HUES64 (cell line): ENCODE measurements at regions not wholly inside any gene's neighbourhood (a gene's known extent, or its start where the extent isn't known, plus 50 kb on each side); places are given as distances from the start of the nearest gene placed in this dataset.

Source experiments
- H3K27ac ChIP-seq: 2 replicates; pipeline ENCODE4 v1.7.0; 2013; ENCODE audit warnings: low read depth, low read length, inconsistent platforms
- H3K27me3 ChIP-seq: 2 replicates; pipeline ENCODE4 v1.6.1; 2013; ENCODE audit warnings: mild to moderate bottlenecking, low read length; ENCODE audit not compliant: insufficient read depth
- H3K36me3 ChIP-seq: 2 replicates; pipeline ENCODE4 v1.6.1; 2013; ENCODE audit warnings: mild to moderate bottlenecking, low read length; ENCODE audit not compliant: insufficient read depth
- H3K4me1 ChIP-seq: 2 replicates; pipeline ENCODE4 v1.6.1; 2013; ENCODE audit warnings: mild to moderate bottlenecking, low read length, moderate library complexity; ENCODE audit not compliant: insufficient read depth
- H3K4me3 ChIP-seq: 2 replicates; pipeline ENCODE4 v1.5.1; 2013; ENCODE audit warnings: mild to moderate bottlenecking, low read length, moderate library complexity
- H3K9ac ChIP-seq: 2 replicates; pipeline ENCODE4 v1.6.1; 2013; ENCODE audit warnings: mild to moderate bottlenecking, low read depth, low read length
- H3K9me3 ChIP-seq: 2 replicates; pipeline ENCODE4 v1.6.1; 2013; ENCODE audit warnings: low read depth, low read length; ENCODE audit not compliant: insufficient read depth
- WGBS: fragments of 150-250, 120-280 bp; methylation state at CpG from one replicate; pipeline ENCODE4 v1.1.7; 2013; ENCODE audit warnings: missing lambda C conversion rate; 5-methylcytosine and 5-hydroxymethylcytosine counted together

DNA sequence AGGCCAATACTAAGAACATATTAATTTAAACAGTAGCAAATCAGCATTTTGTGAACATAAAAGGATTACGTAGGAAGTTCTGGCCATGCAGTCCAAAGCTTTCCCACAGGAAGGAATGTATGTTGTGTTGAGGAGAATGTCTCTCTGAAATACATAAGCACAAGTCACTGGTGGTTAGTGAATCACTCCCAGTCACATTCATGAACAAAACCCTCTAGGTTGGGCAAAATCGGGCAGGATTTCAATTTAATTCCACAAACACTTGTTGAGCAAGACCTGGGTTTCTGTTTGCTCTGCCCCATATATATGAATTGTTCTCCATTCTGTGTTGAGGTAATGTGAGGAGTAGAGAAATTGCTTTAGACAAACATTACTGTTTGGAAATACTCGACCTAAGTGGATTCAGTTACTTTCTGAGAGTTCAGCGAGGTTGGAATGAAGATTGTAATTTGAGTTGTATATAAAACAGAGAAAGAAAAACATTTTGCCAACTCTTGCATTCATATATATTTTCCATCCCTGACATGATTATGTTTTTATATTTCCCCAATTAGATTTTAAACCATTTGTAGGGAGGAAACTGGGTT lies 127.6 kb upstream of the RPS23 start:
- Histone ChIP-seq H3K4me3 (no peak overlapping the region), H3K9ac (no peak overlapping the region), H3K9me3 (peaks cover 19% of the 10 kb centered on the region), H3K36me3 (no peaks in the 10 kb centered on the region), H3K27me3 (no peaks in the 10 kb centered on the region), H3K4me1 (peaks cover 18% of the 10 kb centered on the region), H3K27ac (no peak overlapping the region)
- WGBS = 97% methylated on average over 4 of the region's 4 CpGs

DNA sequence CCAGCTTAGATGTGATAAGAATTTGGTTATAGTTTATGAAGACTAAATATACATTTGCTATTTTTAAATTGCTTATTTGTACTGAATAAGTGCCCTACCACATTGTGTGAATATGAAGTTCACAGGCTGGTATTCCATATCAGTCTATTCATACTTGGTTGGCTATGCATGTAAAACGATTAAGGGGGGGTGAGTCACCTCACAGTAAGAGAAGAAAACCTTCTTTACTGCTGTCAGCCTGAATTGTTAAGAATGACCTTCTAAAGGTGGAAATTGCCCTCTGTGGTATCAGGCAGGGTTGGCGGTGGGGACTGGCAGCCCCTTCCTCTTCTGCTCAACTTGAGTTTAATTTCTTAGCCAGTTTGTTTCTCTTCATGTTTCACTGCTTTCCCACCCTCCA lies 127.0 kb upstream of the RPS23 start:
- Histone ChIP-seq H3K27me3 (no peaks in the 10 kb centered on the region), H3K27ac (no peak overlapping the region), H3K4me1 (peaks cover 18% of the 10 kb centered on the region), H3K4me3 (no peak overlapping the region), H3K9me3 (peaks cover 19% of the 10 kb centered on the region), H3K9ac (no peak overlapping the region), H3K36me3 (no peaks in the 10 kb centered on the region)
- 71% methylated on average over 2 of the region's 2 CpGs for WGBS

DNA sequence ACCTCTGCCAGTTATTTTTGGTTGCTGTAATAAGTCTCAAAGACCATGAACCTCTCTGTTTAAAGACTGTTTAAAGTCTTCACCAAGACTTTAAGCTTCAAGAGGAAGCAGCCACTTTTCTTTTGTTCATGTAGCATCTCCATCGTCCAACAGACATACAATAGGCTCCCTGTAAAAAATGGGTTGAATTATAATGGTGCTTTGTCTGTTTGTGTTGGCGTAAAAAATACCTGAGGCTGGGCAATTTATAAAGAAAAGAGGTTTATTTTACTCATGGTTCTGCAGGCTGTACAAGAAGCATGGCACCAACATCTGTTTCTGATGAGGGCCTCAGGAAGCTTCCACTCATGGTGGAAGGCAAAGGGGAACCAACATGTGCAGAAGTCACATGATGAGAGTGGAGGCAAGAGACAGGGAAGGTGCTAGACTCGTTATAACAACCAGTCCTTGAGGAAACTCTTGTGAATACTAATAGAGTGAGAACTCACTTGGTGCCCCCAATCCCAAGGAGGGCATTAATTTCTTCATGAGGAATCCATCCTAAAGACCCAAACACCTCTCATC lies 126.3 kb upstream of the RPS23 start:
- WGBS = 97% methylated on average over 3 of the region's 3 CpGs
- no peak overlapping the region for H3K27ac ChIP-seq
- H3K4me1 ChIP-seq = peaks cover 18% of the 10 kb centered on the region

DNA sequence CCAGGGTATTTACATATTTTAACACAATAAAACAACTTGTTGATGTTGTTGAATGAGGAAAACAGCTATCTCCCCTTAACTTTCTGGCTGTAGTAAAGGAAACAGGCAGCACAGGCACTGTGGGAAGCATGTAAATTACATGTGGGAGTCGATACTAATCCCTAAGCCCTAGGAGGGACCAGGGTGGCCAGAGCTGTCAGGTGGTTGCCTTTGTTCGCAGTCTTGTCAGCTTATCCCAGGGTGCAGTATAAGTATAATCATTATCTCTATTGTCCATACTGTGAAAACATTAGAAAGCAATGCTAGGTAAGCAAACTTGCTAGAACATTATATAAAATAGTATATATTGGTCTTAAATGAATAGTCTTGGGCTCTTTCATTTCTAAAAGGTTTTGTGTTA lies 125.6 kb upstream of the RPS23 start:
- 60% methylated on average over 1 of the region's 2 CpGs for WGBS

More for the DNA sequence above, 126.3 kb upstream of the RPS23 start:
- no peak overlapping the region for H3K4me3 ChIP-seq
- H3K9ac ChIP-seq = no peak overlapping the region
- H3K27me3 ChIP-seq = no peaks in the 10 kb centered on the region
- peaks cover 19% of the 10 kb centered on the region for H3K9me3 ChIP-seq
- H3K36me3 ChIP-seq = no peaks in the 10 kb centered on the region

DNA sequence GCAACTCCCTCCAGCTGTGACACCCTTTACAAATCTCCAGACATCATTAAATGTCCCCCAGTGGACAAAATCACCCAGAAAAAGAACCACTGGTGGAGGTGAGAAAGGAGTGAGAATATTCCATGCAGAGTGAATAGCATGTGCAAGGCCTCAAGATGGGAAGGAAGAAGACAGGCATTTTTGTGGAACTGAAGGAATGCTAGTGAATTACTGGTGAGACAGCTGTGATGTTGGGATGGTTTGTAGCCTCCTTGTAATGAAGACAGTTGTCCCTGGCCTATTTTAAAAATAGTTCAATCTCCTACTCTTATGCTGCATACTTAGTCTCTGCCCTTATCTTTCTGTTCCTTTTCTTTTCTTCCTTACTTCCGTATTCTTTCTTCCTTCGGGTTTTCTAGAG lies 124.9 kb upstream of the RPS23 start:
- peaks cover 19% of the 10 kb centered on the region for H3K9me3 ChIP-seq
- no peak overlapping the region for H3K9ac ChIP-seq
- H3K27me3 ChIP-seq = no peaks in the 10 kb centered on the region
- H3K4me3 ChIP-seq = no peak overlapping the region
- WGBS = 92% methylated on average over 2 of the region's 2 CpGs
- no peaks in the 10 kb centered on the region for H3K36me3 ChIP-seq
- H3K27ac ChIP-seq = no peak overlapping the region
- H3K4me1 ChIP-seq = peaks cover 18% of the 10 kb centered on the region

More for the DNA sequence above, 125.6 kb upstream of the RPS23 start:
- Histone ChIP-seq H3K36me3 (no peaks in the 10 kb centered on the region), H3K9ac (no peak overlapping the region), H3K4me1 (peaks cover 18% of the 10 kb centered on the region), H3K4me3 (no peak overlapping the region), H3K27ac (no peak overlapping the region), H3K27me3 (no peaks in the 10 kb centered on the region), H3K9me3 (peaks cover 19% of the 10 kb centered on the region)

DNA sequence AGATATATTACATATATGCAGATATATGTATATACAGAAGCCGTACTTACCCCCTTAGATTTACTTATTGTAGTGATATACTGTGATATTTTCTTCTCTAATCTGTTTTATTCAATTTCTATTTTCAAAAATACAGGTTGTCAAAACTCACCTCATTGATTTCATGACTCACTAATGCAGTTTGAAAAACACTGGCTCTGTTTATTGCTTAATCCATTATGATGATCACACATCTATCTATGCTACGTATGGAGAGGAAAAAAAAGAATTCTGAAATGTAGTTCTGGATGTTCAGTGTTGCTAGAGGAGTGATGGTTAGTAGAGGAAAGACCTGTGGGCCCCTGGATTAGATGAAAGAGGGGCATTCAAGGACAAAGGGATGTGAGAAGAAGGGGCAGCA lies 121.0 kb upstream of the RPS23 start:
- Histone ChIP-seq H3K36me3 (no peaks in the 10 kb centered on the region), H3K9ac (no peak overlapping the region), H3K4me3 (no peak overlapping the region), H3K27ac (no peak overlapping the region), H3K27me3 (no peaks in the 10 kb centered on the region), H3K9me3 (peaks cover 5% of the 10 kb centered on the region), H3K4me1 (no peaks in the 10 kb centered on the region)
- 89% methylated on average over 1 of the region's 2 CpGs for WGBS

DNA sequence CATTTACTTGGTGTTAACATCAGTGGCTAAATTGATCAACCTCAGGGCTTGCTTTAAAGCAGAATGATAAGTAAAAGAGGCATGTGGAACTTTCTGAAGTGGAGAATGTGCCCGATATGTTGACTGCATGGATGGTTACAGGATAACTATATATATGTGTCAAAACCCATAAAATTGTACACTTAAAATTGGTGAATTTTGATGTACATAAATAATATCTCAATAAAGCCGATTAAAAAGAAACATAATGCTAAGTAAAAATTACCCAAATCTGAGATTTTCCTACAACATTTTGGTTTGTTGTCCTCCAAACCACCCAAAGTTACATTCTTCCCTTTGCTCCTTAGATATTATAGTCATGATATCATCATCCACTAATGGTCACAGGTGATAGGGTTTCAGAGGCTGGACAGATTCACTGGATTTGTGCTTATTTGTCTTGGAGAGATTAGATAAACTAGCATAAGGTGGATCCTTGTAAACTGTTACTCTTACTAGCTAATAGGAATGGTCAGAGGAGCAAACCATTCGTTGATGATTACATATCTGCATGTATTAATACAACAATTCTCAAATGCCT lies 119.7 kb upstream of the RPS23 start:
- Histone ChIP-seq H3K36me3 (no peaks in the 10 kb centered on the region), H3K4me1 (no peaks in the 10 kb centered on the region), H3K27ac (no peak overlapping the region), H3K9ac (no peak overlapping the region), H3K9me3 (no peaks in the 10 kb centered on the region), H3K4me3 (no peak overlapping the region), H3K27me3 (no peaks in the 10 kb centered on the region)
- WGBS = 90% methylated on average over 3 of the region's 3 CpGs

DNA sequence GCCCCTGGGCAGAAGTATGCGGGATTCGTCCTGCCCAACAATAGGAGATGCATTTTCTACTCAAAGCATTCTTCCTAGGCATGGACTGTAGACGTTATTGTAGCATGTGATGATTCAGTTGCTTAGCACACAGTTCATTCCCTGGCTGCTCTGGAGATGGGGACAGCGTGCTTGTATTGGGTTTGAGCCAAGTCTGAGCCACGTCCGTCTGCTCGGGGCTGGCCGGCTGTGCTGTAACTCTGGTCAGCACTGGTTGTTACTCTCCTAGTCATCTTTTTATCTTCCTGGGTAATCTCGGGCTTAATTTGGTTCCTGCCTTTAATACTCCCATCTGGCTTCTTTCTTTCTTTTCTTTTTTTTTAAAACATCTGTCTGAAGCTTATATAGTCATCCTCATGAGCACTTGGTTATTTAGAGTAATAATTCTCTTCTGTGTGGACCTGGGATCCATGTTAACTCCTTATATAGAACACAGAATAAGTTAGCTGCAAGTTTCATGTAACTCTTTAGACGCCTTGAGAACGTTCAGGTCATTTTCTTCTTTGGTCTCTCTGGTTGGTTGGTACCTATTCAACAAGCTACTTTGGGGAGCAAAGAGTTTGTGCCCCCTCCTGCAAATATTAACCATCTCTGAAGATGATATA lies 118.8 kb upstream of the RPS23 start:
- H3K27ac ChIP-seq = no peak overlapping the region
- H3K27me3 ChIP-seq = no peaks in the 10 kb centered on the region
- WGBS = 77% methylated on average over 11 of the region's 11 CpGs
- H3K9ac ChIP-seq = no peak overlapping the region
- no peaks in the 10 kb centered on the region for H3K36me3 ChIP-seq
- no peaks in the 10 kb centered on the region for H3K4me1 ChIP-seq
- no peak overlapping the region for H3K4me3 ChIP-seq
- H3K9me3 ChIP-seq = no peaks in the 10 kb centered on the region

DNA sequence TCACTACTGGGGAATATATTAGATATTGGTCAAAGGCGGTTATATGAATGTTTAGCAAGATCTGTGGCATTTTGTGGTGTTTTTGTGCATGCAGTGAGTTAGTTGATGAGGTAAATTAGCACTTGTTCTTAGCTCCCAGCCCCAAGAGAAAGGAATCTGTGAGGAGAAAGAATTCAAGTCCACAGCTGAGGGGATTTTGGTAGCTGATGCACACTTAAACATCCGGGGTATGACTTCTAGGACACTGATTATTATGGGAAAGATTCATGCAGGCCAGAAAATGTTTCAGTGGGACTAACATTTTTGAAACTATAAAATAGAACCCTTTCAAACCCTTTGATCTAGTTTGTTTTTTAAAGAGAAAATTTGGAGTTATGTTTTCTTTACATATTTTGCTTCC lies 118.2 kb upstream of the RPS23 start:
- Histone ChIP-seq H3K9ac (no peak overlapping the region), H3K4me3 (no peak overlapping the region), H3K9me3 (no peaks in the 10 kb centered on the region), H3K27ac (no peak overlapping the region), H3K27me3 (no peaks in the 10 kb centered on the region), H3K36me3 (no peaks in the 10 kb centered on the region), H3K4me1 (no peaks in the 10 kb centered on the region)
- 95% methylated on average over 2 of the region's 2 CpGs for WGBS

DNA sequence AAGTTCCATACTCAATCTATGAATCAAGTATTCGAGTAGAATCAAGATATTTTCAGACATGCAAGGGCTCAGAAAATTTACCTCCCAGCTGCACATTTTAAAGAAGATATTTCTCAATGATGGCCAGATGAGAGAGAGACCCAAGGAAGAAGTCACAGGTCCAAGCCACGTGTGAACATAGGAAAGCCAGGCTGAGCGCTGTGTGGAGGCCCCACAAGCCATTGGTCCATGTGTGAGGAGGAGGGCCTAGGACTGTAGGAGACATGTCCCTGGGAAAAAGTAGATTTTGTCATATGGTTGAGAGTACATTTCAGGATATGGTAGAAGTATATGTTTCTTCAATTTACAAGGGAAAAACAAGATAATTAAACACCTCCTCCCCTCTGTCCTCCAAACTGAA lies 115.8 kb upstream of the RPS23 start:
- H3K27ac ChIP-seq = no peak overlapping the region
- H3K9ac ChIP-seq = no peak overlapping the region
- no peaks in the 10 kb centered on the region for H3K36me3 ChIP-seq
- no peaks in the 10 kb centered on the region for H3K9me3 ChIP-seq
- no peaks in the 10 kb centered on the region for H3K27me3 ChIP-seq
- no peak overlapping the region for H3K4me3 ChIP-seq
- 94% methylated on average over 3 of the region's 3 CpGs for WGBS
- no peaks in the 10 kb centered on the region for H3K4me1 ChIP-seq

DNA sequence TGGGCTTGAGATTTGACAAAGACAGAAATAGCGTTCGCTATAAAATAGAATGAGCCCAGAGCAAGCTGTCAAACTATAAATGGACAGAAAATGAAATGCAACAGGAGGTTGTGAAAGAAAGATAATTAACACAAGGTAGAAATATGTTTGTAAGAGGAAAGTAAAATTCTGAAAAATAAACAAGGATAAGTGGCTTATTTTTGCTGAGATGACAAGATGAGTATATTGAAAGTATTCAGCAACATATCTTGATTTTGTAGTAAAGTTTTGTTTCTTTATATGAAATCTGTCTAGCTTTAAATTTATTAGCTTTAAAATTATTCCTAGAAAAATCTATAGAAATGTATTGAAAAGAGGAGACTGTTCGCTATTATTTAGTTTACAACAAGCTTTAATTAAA lies 111.9 kb upstream of the RPS23 start:
- no peak overlapping the region for H3K27ac ChIP-seq
- 96% methylated on average over 2 of the region's 3 CpGs for WGBS
- no peak overlapping the region for H3K4me3 ChIP-seq

More for the DNA sequence above, 111.9 kb upstream of the RPS23 start:
- no peaks in the 10 kb centered on the region for H3K27me3 ChIP-seq
- no peaks in the 10 kb centered on the region for H3K4me1 ChIP-seq
- no peaks in the 10 kb centered on the region for H3K9me3 ChIP-seq
- no peak overlapping the region for H3K9ac ChIP-seq
- H3K36me3 ChIP-seq = no peaks in the 10 kb centered on the region
